ENCODE measurements at regions not wholly inside any gene's neighbourhood (a gene's known extent, or its start where the extent isn't known, plus 50 kb on each side); places are given as distances from the start of the nearest gene placed in this dataset.

- intact Hi-C loops (cut with micrococcal nuclease), result no loop called here
- no peak overlapping the region for H4K91ac ChIP-seq (ENCODE audit: insufficient read depth, low read depth, low read length)
- no peak overlapping the region for H2AFZ ChIP-seq (replicated peaks; ENCODE audit: low read length, poor library complexity)
- no peak overlapping the region for H4K5ac ChIP-seq (ENCODE audit: low read depth, low read length)
- no peak overlapping the region for H2BK15ac ChIP-seq (ENCODE audit: low read depth, low read length)
- no peak overlapping the region for H3K23ac ChIP-seq (ENCODE audit: low read depth, low read length)
- H2BK120ac ChIP-seq (ENCODE audit: low read depth, low read length), result no peak overlapping the region
- no peak overlapping the region for H3K56ac ChIP-seq (ENCODE audit: extremely low read depth, insufficient read depth, low read length)
- dilution Hi-C loops (cut with HindIII; ENCODE audit: low sequenced_read_pairs, unreplicated experiment), result no loop called here
- ChIA-PET CTCF (no interaction called here), POLR2A (ENCODE audit: unreplicated experiment) (no interaction called here)
- ATAC-seq (ENCODE audit: low read depth) (no peak), DNase-seq (no peak)
- H3K4me2 ChIP-seq (ENCODE audit: low read depth, low read length), result no peak overlapping the region
- H3K4me3 ChIP-seq (ENCODE audit: insufficient read depth, low read depth, low read length), result no peak overlapping the region
- H3K9me1 ChIP-seq (ENCODE audit: insufficient read depth, low read length), result no peaks in the 10 kb centered on the region
- H3K27me3 ChIP-seq (ENCODE audit: control insufficient read depth, insufficient read depth, low read length), result no peaks in the 10 kb centered on the region
- no peak overlapping the region for H3K18ac ChIP-seq (ENCODE audit: low read depth, low read length)
- H2BK5ac ChIP-seq (ENCODE audit: low read depth, low read length, poor library complexity, severe bottlenecking), result no peak overlapping the region
- H3K4me1 ChIP-seq (ENCODE audit: control insufficient read depth, insufficient read depth, low read length), result no peaks in the 10 kb centered on the region
- no peak overlapping the region for H2AK9ac ChIP-seq (replicated peaks; ENCODE audit: low read depth, low read length, poor library complexity)
- 80% methylated on average over 1 of the region's 9 CpGs; no CpG with 5 or more reads in 1 of the 2 experiments for WGBS, 2 experiments (ENCODE audit: extremely low coverage in 2 of 2, insufficient read length in 1 of 2)
- no peak overlapping the region for H3K4ac ChIP-seq (ENCODE audit: low read depth, low read length)
- in situ Hi-C loops (cut with MboI; ENCODE audit: low sequenced_read_pairs), result no loop called here
- no peak overlapping the region for H3K14ac ChIP-seq (replicated peaks; ENCODE audit: low read depth, low read length)
- no peaks in the 10 kb centered on the region for H4K20me1 ChIP-seq (ENCODE audit: insufficient read depth, low read length)
- no peak overlapping the region for H2AK5ac ChIP-seq (ENCODE audit: low read depth, low read length)
- H2BK20ac ChIP-seq (ENCODE audit: low read depth, low read length), result no peak overlapping the region
- peaks cover 61% of the 10 kb centered on the region for H3K9me3 ChIP-seq (ENCODE audit: control insufficient read depth, insufficient read depth, low read length)
- H3K79me1 ChIP-seq (ENCODE audit: low read depth in 1 of 2, low read length in 2 of 2), result no peaks in the 10 kb centered on the region
- no peak for TF ChIP-seq USF2 (IDR thresholded peaks at IDR 0.05; ENCODE audit: low read depth, low read length)
- TF ChIP-seq MXI1 (IDR thresholded peaks at IDR 0.05; ENCODE audit: borderline replicate concordance, low read depth, low read length), result no peak
- no peak for TF ChIP-seq RFX5 (IDR thresholded peaks at IDR 0.05; ENCODE audit: low read depth, low read length)
- TF ChIP-seq SMC3 (IDR thresholded peaks at IDR 0.05; ENCODE audit: low read depth, low read length), result no peak
- no peak for TF ChIP-seq ELK1 (IDR thresholded peaks at IDR 0.05; ENCODE audit: borderline replicate concordance, low read depth, low read length)
- TF ChIP-seq CHD1 (IDR thresholded peaks at IDR 0.05; ENCODE audit: low read depth, low read length), result no peak
- no peak for TF ChIP-seq MAZ (IDR thresholded peaks at IDR 0.05; ENCODE audit: borderline replicate concordance, low read depth, low read length)
- no peak for TF ChIP-seq POLR2A (IDR thresholded peaks at IDR 0.05; ENCODE audit: low read depth, low read length)
- no peaks in the 10 kb centered on the region for H3K36me3 ChIP-seq (ENCODE audit: control insufficient read depth, insufficient read depth, low read length)
- H3K27ac ChIP-seq (ENCODE audit: insufficient read depth, low read length), result no peak overlapping the region
- H3K9ac ChIP-seq (ENCODE audit: low read depth, low read length), result no peak overlapping the region
- BruUV-seq (replicated peaks), result no TSS peak
- H4K8ac ChIP-seq (ENCODE audit: low read depth in 2 of 2, low read length in 2 of 2), result no peak overlapping the region
Observed at GRCh38 chr22:48714231-48714630, 1113.4 kb downstream of the BRD1 start.

All from IMR-90 (cell line).